ENCODE measurements at regions not wholly inside any gene's neighbourhood (a gene's known extent, or its start where the extent isn't known, plus 50 kb on each side); places are given as distances from the start of the nearest gene placed in this dataset.
"Not testable (repeated sequence)": the region's sequence is repeated elsewhere in the genome, so short reads cannot be mapped to it uniquely, and the experiment has no call there.

GRCh38 chr20:6420336-6420735, 297.5 kb upstream of the FERMT1 start:
- ATAC-seq (no peak), DNase-seq (no peak)

GRCh38 chr20:6418732-6419131, 295.9 kb upstream of the FERMT1 start:
- ATAC-seq (no peak), DNase-seq (no peak)

GRCh38 chr20:6416371-6416770, 293.5 kb upstream of the FERMT1 start:
- DNase-seq (no peak), ATAC-seq (no peak)

GRCh38 chr20:6411651-6412050, 288.8 kb upstream of the FERMT1 start:
- ATAC-seq (no peak), DNase-seq (no peak)

GRCh38 chr20:6410721-6411120, 287.9 kb upstream of the FERMT1 start:
- no peak for ATAC-seq
- no peak for DNase-seq

- no peak for DNase-seq
- no peak for ATAC-seq
Measured at GRCh38 chr20:6407163-6407562, 284.3 kb upstream of the FERMT1 start.

- no peak for DNase-seq
- ATAC-seq, result no peak
Measured at GRCh38 chr20:6401893-6402557, 279.2 kb upstream of the FERMT1 start.

- ATAC-seq, result no peak
- no peak for DNase-seq
Measured at GRCh38 chr20:6397115-6397514, 274.3 kb upstream of the FERMT1 start.

GRCh38 chr20:6395695-6396094, 272.9 kb upstream of the FERMT1 start:
- ATAC-seq (no peak), DNase-seq (no peak)

GRCh38 chr20:6388671-6389197, 265.9 kb upstream of the FERMT1 start:
- ATAC-seq (no peak), DNase-seq (no peak)

- no peak for DNase-seq
- no peak for ATAC-seq
Measured at GRCh38 chr20:6384956-6385486, 262.2 kb upstream of the FERMT1 start.

GRCh38 chr20:6384380-6384779, 261.6 kb upstream of the FERMT1 start:
- no peak for ATAC-seq
- DNase-seq, result no peak

- ATAC-seq (no peak), DNase-seq (no peak)
Measured at GRCh38 chr20:6381887-6382286, 259.1 kb upstream of the FERMT1 start.

GRCh38 chr20:6362245-6362644, 239.4 kb upstream of the FERMT1 start:
- ATAC-seq, result no peak
- DNase-seq, result no peak

- no peak for ATAC-seq
Measured at GRCh38 chr20:6360766-6361165, 237.9 kb upstream of the FERMT1 start.

GRCh38 chr20:6355754-6356451, 233.1 kb upstream of the FERMT1 start:
- no peak for ATAC-seq
- no peak for DNase-seq

More at GRCh38 chr20:6360766-6361165, 237.9 kb upstream of the FERMT1 start:
- no peak for DNase-seq

- no peak for ATAC-seq
Measured at GRCh38 chr20:6348908-6349307, 226.1 kb upstream of the FERMT1 start.

GRCh38 chr20:6347916-6348315, 225.1 kb upstream of the FERMT1 start:
- no peak for DNase-seq

More at GRCh38 chr20:6348908-6349307, 226.1 kb upstream of the FERMT1 start:
- no peak for DNase-seq

GRCh38 chr20:6341491-6341890, 218.7 kb upstream of the FERMT1 start:
- ATAC-seq, result no peak
- no peak for DNase-seq

More at GRCh38 chr20:6347916-6348315, 225.1 kb upstream of the FERMT1 start:
- ATAC-seq, result no peak

- ATAC-seq (no peak), DNase-seq (no peak)
Measured at GRCh38 chr20:6339176-6339575, 216.3 kb upstream of the FERMT1 start.

- DNase-seq (no peak), ATAC-seq (no peak)
Measured at GRCh38 chr20:6333110-6333509, 210.3 kb upstream of the FERMT1 start.

- not testable (repeated sequence) for DNase-seq, ATAC-seq
Measured at GRCh38 chr20:6321235-6321634, 198.4 kb upstream of the FERMT1 start.
